ENCODE measurements at regions not wholly inside any gene's neighbourhood (a gene's known extent, or its start where the extent isn't known, plus 50 kb on each side); places are given as distances from the start of the nearest gene placed in this dataset.
"Not testable (repeated sequence)": the region's sequence is repeated elsewhere in the genome, so short reads cannot be mapped to it uniquely, and the experiment has no call there.

GRCh38 chr10:27349987-27350386, 109.4 kb upstream of the ACBD5 start:
- intact Hi-C loops (cut with DNase I), result no loop called here
- no peak for ATAC-seq
- no peaks in the 10 kb centered on the region for H3K9me3 ChIP-seq
- H3K36me3 ChIP-seq, result no peaks in the 10 kb centered on the region
- 83 to 89% methylated on average over 20 of the region's 20 CpGs for WGBS, 2 donors
- H3K27ac ChIP-seq, result no peak overlapping the region
- no peaks in the 10 kb centered on the region for H3K27me3 ChIP-seq
- FAIRE-seq, result no peak
- no peaks in the 10 kb centered on the region for H3K4me1 ChIP-seq
- H3K4me3 ChIP-seq, result no peak overlapping the region
- TF ChIP-seq, protein P1, sequence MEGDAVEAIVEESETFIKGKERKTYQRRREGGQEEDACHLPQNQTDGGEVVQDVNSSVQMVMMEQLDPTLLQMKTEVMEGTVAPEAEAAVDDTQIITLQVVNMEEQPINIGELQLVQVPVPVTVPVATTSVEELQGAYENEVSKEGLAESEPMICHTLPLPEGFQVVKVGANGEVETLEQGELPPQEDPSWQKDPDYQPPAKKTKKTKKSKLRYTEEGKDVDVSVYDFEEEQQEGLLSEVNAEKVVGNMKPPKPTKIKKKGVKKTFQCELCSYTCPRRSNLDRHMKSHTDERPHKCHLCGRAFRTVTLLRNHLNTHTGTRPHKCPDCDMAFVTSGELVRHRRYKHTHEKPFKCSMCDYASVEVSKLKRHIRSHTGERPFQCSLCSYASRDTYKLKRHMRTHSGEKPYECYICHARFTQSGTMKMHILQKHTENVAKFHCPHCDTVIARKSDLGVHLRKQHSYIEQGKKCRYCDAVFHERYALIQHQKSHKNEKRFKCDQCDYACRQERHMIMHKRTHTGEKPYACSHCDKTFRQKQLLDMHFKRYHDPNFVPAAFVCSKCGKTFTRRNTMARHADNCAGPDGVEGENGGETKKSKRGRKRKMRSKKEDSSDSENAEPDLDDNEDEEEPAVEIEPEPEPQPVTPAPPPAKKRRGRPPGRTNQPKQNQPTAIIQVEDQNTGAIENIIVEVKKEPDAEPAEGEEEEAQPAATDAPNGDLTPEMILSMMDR (IDR thresholded peaks at IDR 0.05), result no peak
- DNase-seq, result no peak

DNA sequence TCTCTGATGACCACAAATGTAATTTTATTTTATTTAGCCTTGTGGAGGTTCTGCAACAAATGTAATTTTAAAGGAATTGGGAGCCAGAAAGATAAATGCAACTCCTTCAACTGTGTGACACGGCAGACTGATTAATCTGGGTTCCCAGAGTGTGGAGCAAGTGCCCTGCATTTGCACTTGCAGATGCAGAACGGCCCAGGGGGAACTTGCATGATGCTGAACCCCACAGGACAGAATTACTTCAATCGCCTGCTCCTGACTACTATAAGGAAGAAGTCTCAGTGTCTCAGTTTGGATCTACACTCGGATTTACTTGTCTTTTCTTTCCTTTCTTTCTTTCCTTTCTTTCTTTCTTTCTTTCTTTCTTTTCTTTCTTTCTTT, 107.2 kb upstream of the ACBD5 start:
- DNase-seq; intact Hi-C loops (cut with DNase I); H3K4me3 ChIP-seq; H3K9me3 ChIP-seq; ATAC-seq; H3K4me1 ChIP-seq; H3K27ac ChIP-seq; FAIRE-seq; H3K27me3 ChIP-seq; H3K36me3 ChIP-seq: not testable (repeated sequence)
- WGBS, 2 donors, result 28 to 34% methylated on average over 4 of the region's 4 CpGs

- ATAC-seq (no peak), FAIRE-seq (no peak), DNase-seq (no peak)
- 58 to 62% methylated on average over 4 of the region's 4 CpGs for WGBS, 2 donors
- no peak overlapping the region for H3K27ac ChIP-seq
- intact Hi-C loops (cut with DNase I), result no loop called here
- H3K4me1 ChIP-seq, result no peaks in the 10 kb centered on the region
- H3K9me3 ChIP-seq, result no peaks in the 10 kb centered on the region
- TF ChIP-seq, protein P1 (IDR thresholded peaks at IDR 0.05), result no peak
- no peaks in the 10 kb centered on the region for H3K36me3 ChIP-seq
- no peak overlapping the region for H3K4me3 ChIP-seq
- H3K27me3 ChIP-seq, result peaks cover 0 to 5% (median 0%) of the 10 kb centered on the region in 4 donors
Observed at GRCh38 chr10:27345455-27345920, 104.9 kb upstream of the ACBD5 start.

DNA sequence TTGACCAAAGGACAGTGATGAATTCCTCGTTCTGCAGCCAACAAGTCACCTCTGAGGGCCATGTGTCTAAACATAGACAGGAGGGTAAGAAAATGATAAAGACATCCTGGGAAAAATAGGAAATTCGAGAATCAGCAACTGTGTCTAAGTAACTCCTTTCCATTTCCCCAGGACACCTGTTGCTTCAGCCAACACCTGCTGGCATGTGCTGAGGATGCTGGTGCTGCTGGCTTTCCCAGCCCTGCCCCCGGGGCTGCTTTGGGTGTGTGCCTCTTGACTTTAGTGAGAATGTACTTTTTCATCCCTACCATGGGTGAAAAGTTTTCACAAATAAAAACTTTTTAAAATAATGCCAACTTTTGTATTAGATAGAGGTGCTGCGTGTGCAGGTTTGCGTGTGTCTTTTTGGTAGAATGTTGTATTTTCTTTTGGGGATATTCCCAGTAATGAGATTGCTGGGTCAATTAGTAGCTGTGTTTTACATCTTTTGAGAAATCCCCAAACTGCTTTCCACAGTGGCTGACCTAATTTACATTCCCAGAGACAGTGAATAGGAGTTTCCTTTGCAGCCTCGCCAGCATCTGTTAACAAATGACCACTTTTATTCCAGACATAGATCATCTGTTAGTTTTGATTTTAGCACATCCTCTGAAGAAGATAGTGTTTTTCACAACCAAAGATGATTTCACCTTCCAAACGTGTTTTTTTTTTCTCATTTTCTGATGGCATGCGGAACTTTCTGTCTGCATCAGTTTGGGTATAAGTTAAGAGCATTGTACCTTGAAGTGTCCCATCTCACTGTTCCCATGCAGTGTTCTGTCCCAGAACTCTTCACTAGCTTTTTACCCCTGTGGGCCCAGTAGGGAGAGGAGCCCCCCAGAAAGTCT, 104.2 kb upstream of the ACBD5 start:
- H3K4me3 ChIP-seq, result no peak overlapping the region
- TF ChIP-seq, protein P1 (IDR thresholded peaks at IDR 0.05), result no peak
- no peaks in the 10 kb centered on the region for H3K4me1 ChIP-seq
- 52 to 58% methylated on average over 8 of the region's 8 CpGs for whole genome bisulfite sequencing, 2 donors
- no peak overlapping the region for H3K27ac ChIP-seq
- H3K36me3 ChIP-seq, result no peaks in the 10 kb centered on the region
- intact Hi-C loops (cut with DNase I), result no loop called here
- no peaks in the 10 kb centered on the region for H3K9me3 ChIP-seq
- peaks cover 0 to 5% (median 0%) of the 10 kb centered on the region in 4 donors for H3K27me3 ChIP-seq
- FAIRE-seq (no peak), ATAC-seq (no peak), DNase-seq (no peak)

DNA sequence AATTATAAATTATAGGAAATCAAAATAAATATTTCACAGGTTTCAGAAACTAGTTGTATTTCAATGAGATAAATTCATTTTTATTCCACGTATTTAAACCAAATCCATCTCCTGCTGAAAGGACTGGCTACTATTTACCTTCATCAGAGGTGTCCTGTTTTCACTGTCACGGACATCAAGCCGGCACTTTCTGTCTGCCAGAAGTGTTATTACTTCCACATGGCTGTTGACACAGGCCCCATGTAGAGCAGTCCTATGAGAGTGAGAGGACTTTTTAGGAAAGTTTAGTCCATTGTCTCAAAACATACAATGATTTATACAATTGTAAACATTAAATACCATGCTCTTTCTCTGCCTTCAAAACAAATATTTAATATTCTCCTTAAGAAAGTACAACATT, 100.4 kb upstream of the ACBD5 start:
- DNase-seq (no peak), FAIRE-seq (no peak), ATAC-seq (no peak)
- TF ChIP-seq, protein P1 (IDR thresholded peaks at IDR 0.05), result no peak
- intact Hi-C loops (cut with DNase I), result no loop called here
- Histone ChIP-seq H3K4me3 (no peak overlapping the region), H3K36me3 (no peaks in the 10 kb centered on the region), H3K27ac (no peak overlapping the region), H3K27me3 (peaks cover 0 to 5% (median 0%) of the 10 kb centered on the region in 4 donors), H3K4me1 (no peaks in the 10 kb centered on the region), H3K9me3 (no peaks in the 10 kb centered on the region)
- 41 to 53% methylated on average over 3 of the region's 3 CpGs for WGBS, 2 donors

DNA sequence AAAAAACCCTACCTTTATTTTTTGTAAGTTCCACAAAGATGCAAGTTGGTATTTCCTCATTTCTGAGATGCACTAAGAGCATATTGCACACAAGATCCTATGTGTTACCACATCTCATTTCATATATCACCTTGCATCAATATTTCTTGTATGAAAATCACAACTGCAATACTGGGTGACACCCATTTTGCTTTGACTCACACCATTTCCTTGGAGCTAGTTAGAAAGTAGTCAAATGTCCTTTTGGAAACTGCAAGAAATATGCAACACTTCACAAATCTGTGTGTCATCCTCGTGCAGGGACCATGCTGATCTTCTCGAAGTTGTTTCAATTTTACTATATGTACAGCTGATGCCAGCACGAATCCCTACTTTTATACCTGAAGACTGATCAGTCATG, 94.6 kb upstream of the ACBD5 start:
- H3K9me3 ChIP-seq; H3K27ac ChIP-seq; H3K36me3 ChIP-seq; intact Hi-C loops (cut with DNase I); FAIRE-seq; DNase-seq; H3K4me1 ChIP-seq; ATAC-seq; H3K27me3 ChIP-seq; H3K4me3 ChIP-seq: not testable (repeated sequence)
- 57 to 66% methylated on average over 3 of the region's 3 CpGs for WGBS, 2 donors

Data from pancreas (tissue), 10 donors.